KMS-11 (cell line): ENCODE measurements at regions not wholly inside any gene's neighbourhood (a gene's known extent, or its start where the extent isn't known, plus 50 kb on each side); places are given as distances from the start of the nearest gene placed in this dataset.

ENCODE experiments used
- H2AFZ ChIP-seq: fragments of 200-600 bp; sonication (generic); 2 replicates; pipeline ENCODE4 v1.6.1; 2016; ENCODE audit warnings: antibody characterized with exemption, mixed run types, low read depth
- H3K27ac ChIP-seq: fragments of 200-600 bp; sonication (generic); 2 replicates; pipeline ENCODE4 v1.6.1; 2016; ENCODE audit warnings: mild to moderate bottlenecking, mixed run types
- H3K27me3 ChIP-seq: fragments of 200-600 bp; sonication (generic); 2 replicates; pipeline ENCODE4 v1.6.1; 2017; ENCODE audit warnings: mild to moderate bottlenecking, low read depth, mixed run types, moderate library complexity; ENCODE audit not compliant: insufficient read depth
- H3K36me3 ChIP-seq: fragments of 200-600 bp; sonication (generic); 2 replicates; pipeline ENCODE4 v1.6.1; 2017; ENCODE audit warnings: mild to moderate bottlenecking, mixed run types; ENCODE audit not compliant: insufficient read depth
- H3K4me1 ChIP-seq: fragments of 200-600 bp; sonication (generic); 2 replicates; pipeline ENCODE4 v1.6.1; 2016; ENCODE audit warnings: mild to moderate bottlenecking, low read depth, mixed run types; ENCODE audit not compliant: poor library complexity, severe bottlenecking
- H3K4me2 ChIP-seq: fragments of 200-600 bp; sonication (generic); 2 replicates; pipeline ENCODE4 v1.7.0; 2016; ENCODE audit warnings: mild to moderate bottlenecking, mixed run types
- H3K4me3 ChIP-seq: fragments of 200-600 bp; sonication (generic); IDR thresholded peaks from 2 replicates; pipeline ENCODE4 v1.6.1; 2017; ENCODE audit warnings: low read depth, low read length, mixed read lengths; ENCODE audit not compliant: insufficient read depth
- H3K79me2 ChIP-seq: fragments of 200-600 bp; sonication (generic); 2 replicates; pipeline ENCODE4 v1.6.1; 2016; ENCODE audit warnings: low read depth, mixed run types; ENCODE audit not compliant: insufficient read depth
- H3K9ac ChIP-seq: fragments of 200-600 bp; sonication (generic); 2 replicates; pipeline ENCODE4 v1.6.1; 2016; ENCODE audit warnings: mild to moderate bottlenecking, mixed run types
- H4K20me1 ChIP-seq: fragments of 200-600 bp; sonication (generic); 2 replicates; pipeline ENCODE4 v1.6.1; 2016; ENCODE audit warnings: mild to moderate bottlenecking, mixed run types; ENCODE audit not compliant: insufficient read depth
- CTCF ChIP-seq: fragments of 200-600 bp; sonication (generic); conservative IDR thresholded peaks from 2 replicates; pipeline ENCODE4 v1.6.1; 2017; ENCODE audit warnings: low read depth, mild to moderate bottlenecking, antibody characterized with exemption, low read length, moderate library complexity, mixed read lengths

DNA sequence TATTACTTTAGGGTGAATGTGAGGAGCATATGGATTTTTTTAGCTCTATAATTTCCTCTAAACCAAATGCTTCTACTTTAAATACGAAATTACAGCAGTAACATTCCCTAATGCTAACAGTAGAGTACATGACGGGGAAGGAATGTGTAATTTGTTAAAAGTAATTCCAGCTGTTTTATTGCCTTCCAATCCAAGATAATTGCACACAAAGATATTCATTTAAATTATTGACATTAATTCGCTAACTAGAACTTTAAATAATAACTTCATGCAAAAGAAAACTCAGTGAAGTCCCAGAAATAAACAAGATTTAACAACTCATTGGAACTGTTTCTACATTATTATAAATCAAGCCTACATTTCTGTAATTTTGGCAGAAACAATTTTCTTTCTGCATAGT is 261.4 kb upstream of the CFAP20DC start:
- no peak overlapping the region for H2AFZ ChIP-seq
- no peak overlapping the region for H3K27ac ChIP-seq
- no peak overlapping the region for H3K4me2 ChIP-seq
- no peaks in the 10 kb centered on the region for H3K36me3 ChIP-seq
- H3K9ac ChIP-seq, result no peak overlapping the region
- H3K4me1 ChIP-seq, result no peaks in the 10 kb centered on the region
- H3K4me3 ChIP-seq, result no peak overlapping the region
- no peaks in the 10 kb centered on the region for H3K79me2 ChIP-seq
- no peaks in the 10 kb centered on the region for H3K27me3 ChIP-seq
- H4K20me1 ChIP-seq, result no peaks in the 10 kb centered on the region
- no peak for TF ChIP-seq CTCF

GRCh38 chr3:59310736-59311135 is 260.9 kb upstream of the CFAP20DC start:
- no peak for TF ChIP-seq CTCF
- Histone ChIP-seq H4K20me1 (no peaks in the 10 kb centered on the region), H3K9ac (no peak overlapping the region), H3K36me3 (no peaks in the 10 kb centered on the region), H2AFZ (no peak overlapping the region), H3K27ac (no peak overlapping the region), H3K27me3 (no peaks in the 10 kb centered on the region), H3K4me2 (no peak overlapping the region), H3K4me1 (no peaks in the 10 kb centered on the region), H3K4me3 (no peak overlapping the region), H3K79me2 (no peaks in the 10 kb centered on the region)

DNA sequence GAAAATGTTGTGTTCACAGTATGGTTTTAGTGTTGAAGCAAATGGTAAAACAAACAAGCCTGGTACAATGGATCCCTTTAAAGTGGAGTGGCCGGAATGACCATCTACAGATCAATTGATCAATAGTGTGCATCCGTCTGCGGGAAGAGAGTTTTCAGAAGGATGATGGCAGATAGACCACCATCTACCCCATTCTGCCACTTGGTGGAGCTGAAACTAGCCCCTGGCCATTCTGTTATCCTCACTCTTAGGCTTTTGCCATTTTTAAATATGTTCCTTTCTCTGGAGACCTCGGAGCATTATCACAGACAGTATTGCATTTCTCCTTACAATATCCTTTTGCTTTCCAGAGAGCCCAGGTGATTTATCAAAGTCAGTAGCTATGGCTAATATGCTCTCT is 258.9 kb upstream of the CFAP20DC start:
- H3K4me2 ChIP-seq, result no peak overlapping the region
- H3K79me2 ChIP-seq, result no peaks in the 10 kb centered on the region
- H3K36me3 ChIP-seq, result no peaks in the 10 kb centered on the region
- no peaks in the 10 kb centered on the region for H3K27me3 ChIP-seq
- no peak overlapping the region for H3K9ac ChIP-seq
- TF ChIP-seq CTCF, result no peak
- no peaks in the 10 kb centered on the region for H4K20me1 ChIP-seq
- no peak overlapping the region for H3K4me3 ChIP-seq
- H2AFZ ChIP-seq, result no peak overlapping the region
- H3K27ac ChIP-seq, result no peak overlapping the region
- no peaks in the 10 kb centered on the region for H3K4me1 ChIP-seq

DNA sequence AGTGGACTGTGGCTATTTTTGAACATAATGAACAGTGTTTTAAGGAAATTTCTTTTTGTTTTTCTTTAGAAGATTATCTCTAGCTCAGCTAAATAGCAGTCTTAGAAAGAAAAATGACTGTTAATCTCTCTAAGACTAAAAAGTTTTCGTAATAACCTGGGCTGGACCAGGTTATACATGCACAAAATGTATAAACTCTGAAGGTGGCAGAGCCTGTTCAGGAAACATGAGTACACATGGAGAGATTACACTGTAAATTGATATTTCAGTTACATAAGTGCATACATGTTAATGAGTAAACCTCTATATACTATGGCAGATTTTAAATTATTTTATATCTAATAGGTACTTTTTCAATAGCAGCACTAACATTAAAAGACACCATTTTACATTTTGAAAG is 258.2 kb upstream of the CFAP20DC start:
- H3K27ac ChIP-seq, result no peak overlapping the region
- no peaks in the 10 kb centered on the region for H3K79me2 ChIP-seq
- no peaks in the 10 kb centered on the region for H3K36me3 ChIP-seq
- H4K20me1 ChIP-seq, result no peaks in the 10 kb centered on the region
- H3K9ac ChIP-seq, result no peak overlapping the region
- no peaks in the 10 kb centered on the region for H3K27me3 ChIP-seq
- H2AFZ ChIP-seq, result no peak overlapping the region
- H3K4me1 ChIP-seq, result no peaks in the 10 kb centered on the region
- H3K4me3 ChIP-seq, result no peak overlapping the region
- TF ChIP-seq CTCF, result no peak
- no peak overlapping the region for H3K4me2 ChIP-seq

DNA sequence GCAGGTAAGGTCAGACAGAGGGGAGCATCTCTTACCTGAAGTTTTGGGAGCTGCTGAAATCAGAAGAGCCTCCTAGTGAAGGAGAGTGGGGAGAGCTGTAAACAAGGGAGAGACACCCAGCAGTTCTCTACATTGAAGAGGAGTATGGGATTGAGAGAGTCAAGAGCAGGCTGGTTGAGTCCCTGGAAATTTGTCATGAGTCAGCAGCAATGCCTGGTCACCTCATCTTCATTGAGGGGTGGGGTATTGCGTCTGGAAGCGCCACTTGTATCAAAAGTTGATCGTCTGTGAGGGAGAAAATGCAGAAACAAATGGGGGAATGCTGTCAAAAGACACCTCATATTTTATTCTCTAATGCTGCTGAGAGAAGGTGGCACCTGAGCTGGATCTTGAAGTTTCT is 256.6 kb upstream of the CFAP20DC start:
- H4K20me1 ChIP-seq, result no peaks in the 10 kb centered on the region
- H3K4me3 ChIP-seq, result no peak overlapping the region
- H3K36me3 ChIP-seq, result no peaks in the 10 kb centered on the region
- H3K9ac ChIP-seq, result no peak overlapping the region
- TF ChIP-seq CTCF, result no peak
- no peak overlapping the region for H3K4me2 ChIP-seq
- H3K79me2 ChIP-seq, result no peaks in the 10 kb centered on the region
- no peak overlapping the region for H3K27ac ChIP-seq
- no peak overlapping the region for H2AFZ ChIP-seq
- no peaks in the 10 kb centered on the region for H3K27me3 ChIP-seq
- H3K4me1 ChIP-seq, result no peaks in the 10 kb centered on the region
